ENCODE measurements at regions not wholly inside any gene's neighbourhood (a gene's known extent, or its start where the extent isn't known, plus 50 kb on each side); places are given as distances from the start of the nearest gene placed in this dataset.

DNA sequence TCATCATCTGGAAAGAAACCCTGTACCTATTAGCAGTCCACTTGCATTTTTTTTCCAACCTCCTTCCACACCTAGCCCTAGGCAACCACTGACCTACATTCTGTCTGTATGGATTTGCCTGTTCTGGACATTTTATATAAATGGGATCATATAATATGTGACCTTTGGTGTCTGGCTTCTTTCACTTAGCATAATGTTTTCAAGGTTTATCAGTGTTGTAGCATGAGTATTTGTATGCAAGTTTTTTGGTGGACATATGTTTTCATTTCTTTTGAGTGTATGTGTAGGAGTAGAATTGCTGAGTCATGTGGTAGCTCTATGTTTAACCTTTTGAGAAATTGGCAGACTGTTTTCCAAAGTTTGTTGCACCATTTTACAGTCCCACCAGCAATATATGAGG lies 198.6 kb downstream of the CEP135 start (continued):
- TF ChIP-seq ATF1 (CRISPR knock-in tag; IDR thresholded peaks at IDR 0.05) (no peak), JARID2 (CRISPR knock-in tag; IDR thresholded peaks at IDR 0.05; ENCODE audit: insufficient replicate concordance) (no peak), NFKBIZ (CRISPR knock-in tag; IDR thresholded peaks at IDR 0.05) (no peak), ZNF33A (CRISPR knock-in tag; IDR thresholded peaks at IDR 0.05; ENCODE audit: borderline replicate concordance) (no peak), ZBTB20 (CRISPR knock-in tag; IDR thresholded peaks at IDR 0.05; ENCODE audit: borderline replicate concordance, low read depth) (no peak), MAFK (conservative IDR thresholded peaks at IDR 0.05 in 1 of 2, IDR thresholded peaks at IDR 0.05 in 1 of 2; ENCODE audit: low read length in 2 of 2) (peak; percentile 84 to 85), ZNF44 (CRISPR knock-in tag; IDR thresholded peaks at IDR 0.05) (no peak)

DNA sequence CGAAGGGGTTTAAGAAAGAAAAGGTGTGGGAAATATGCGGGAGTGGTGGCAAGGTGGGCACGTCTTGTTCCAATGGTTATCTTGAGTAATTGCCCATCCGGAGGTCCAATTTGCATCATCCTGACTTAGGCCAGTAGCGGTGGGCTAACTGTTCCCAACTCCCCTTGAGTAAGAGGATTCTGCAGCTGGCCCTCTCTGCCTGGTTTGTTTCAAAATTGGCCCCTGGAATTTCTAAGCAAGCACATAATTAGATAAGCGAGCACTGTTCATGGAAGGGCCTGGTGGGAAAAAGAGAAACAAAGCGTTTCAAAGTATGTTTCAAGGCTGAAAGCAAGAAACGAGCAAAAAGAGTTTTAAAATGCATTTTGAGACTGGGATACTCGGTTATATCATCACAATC lies 198.2 kb downstream of the CEP135 start:
- 89% methylated on average over 9 of the region's 9 CpGs for WGBS (ENCODE audit: low lambda C conversion rate)
- Histone ChIP-seq H3K79me2 (ENCODE audit: insufficient read depth, low read length) (no peaks in the 10 kb centered on the region), H2AFZ (ENCODE audit: low read length) (no peak overlapping the region), H3K9ac (ENCODE audit: insufficient read depth, low read depth, low read length) (no peak overlapping the region), H3K4me2 (ENCODE audit: low read depth, low read length) (no peak overlapping the region), H3K4me3 (replicated peaks in 1 of 3; ENCODE audit: insufficient read depth in 1 of 3, low read depth in 2 of 3, low read length in 3 of 3) (no peak overlapping the region), H3K36me3 (replicated peaks in 1 of 2; ENCODE audit: control insufficient read depth in 1 of 2, insufficient read depth in 2 of 2, low read length in 2 of 2) (no peaks in the 10 kb centered on the region), H3K9me3 (ENCODE audit: low read length) (no peaks in the 10 kb centered on the region), H3K27me3 (ENCODE audit: control insufficient read depth in 1 of 2, insufficient read depth in 2 of 2, low read length in 2 of 2) (no peaks in the 10 kb centered on the region), H3K27ac (ENCODE audit: extremely low read length, insufficient read depth, low read length) (no peak overlapping the region), H4K20me1 (ENCODE audit: insufficient read depth, low read length) (no peaks in the 10 kb centered on the region), H3K4me1 (ENCODE audit: insufficient read depth, low read length) (no peaks in the 10 kb centered on the region)
- ChIA-PET POLR2A (no interaction called here), CTCF (ENCODE audit: low intra/inter-chr PET ratio, low total read pairs) (no interaction called here)
- FAIRE-seq (no peak), ATAC-seq (no peak), DNase-seq (ENCODE audit: low spot score) (no peak)
- BruUV-seq (replicated peaks), result no TSS peak
- TF ChIP-seq RFX3 (CRISPR knock-in tag; IDR thresholded peaks at IDR 0.05) (no peak), SMARCC2 (IDR thresholded peaks at IDR 0.05) (no peak)
- in situ Hi-C loops (cut with HindIII; ENCODE audit: extremely low pct_ligation_motif_present, low pct_unique_long_range_greater_than_20kb), result no loop called here
- intact Hi-C loops (cut with micrococcal nuclease; ENCODE audit: unreplicated experiment), result no loop called here

DNA sequence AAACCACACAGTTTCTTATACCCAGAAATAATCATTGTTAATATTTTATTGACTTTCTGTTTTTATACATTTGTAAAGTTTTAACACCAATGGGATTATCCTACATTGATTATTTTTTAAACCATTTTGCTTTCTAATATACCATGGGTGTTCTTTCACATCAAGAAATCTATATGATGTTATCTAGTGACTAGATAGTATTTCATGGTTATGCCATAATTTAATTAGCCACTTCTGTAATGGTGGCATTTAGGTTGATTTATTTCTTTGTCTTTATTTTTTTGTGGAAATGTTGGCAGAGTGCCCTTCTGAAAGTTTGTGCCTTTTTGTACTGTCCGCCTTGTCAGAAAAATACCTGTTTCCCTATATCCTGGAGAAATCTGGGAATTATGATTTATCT lies 193.3 kb downstream of the CEP135 start:
- H3K9ac ChIP-seq (ENCODE audit: insufficient read depth, low read depth, low read length), result no peak overlapping the region
- DNase-seq (ENCODE audit: low spot score) (no peak), FAIRE-seq (no peak), ATAC-seq (no peak)
- 97% methylated on average over 1 of the region's 1 CpG for WGBS (ENCODE audit: low lambda C conversion rate)
- POLR2A ChIA-PET, result no interaction called here
- intact Hi-C loops (cut with micrococcal nuclease; ENCODE audit: unreplicated experiment), result no loop called here
- no peaks in the 10 kb centered on the region for H3K9me3 ChIP-seq (ENCODE audit: low read length)
- no peaks in the 10 kb centered on the region for H4K20me1 ChIP-seq (ENCODE audit: insufficient read depth, low read length)
- no peak overlapping the region for H3K4me2 ChIP-seq (ENCODE audit: low read depth, low read length)
- H3K4me1 ChIP-seq (ENCODE audit: insufficient read depth, low read length), result no peaks in the 10 kb centered on the region
- no peaks in the 10 kb centered on the region for H3K27me3 ChIP-seq (ENCODE audit: control insufficient read depth in 1 of 2, insufficient read depth in 2 of 2, low read length in 2 of 2)
- CTCF ChIA-PET (ENCODE audit: low intra/inter-chr PET ratio, low total read pairs), result no interaction called here
- H2AFZ ChIP-seq (ENCODE audit: low read length), result no peak overlapping the region
- H3K4me3 ChIP-seq (replicated peaks in 1 of 3; ENCODE audit: insufficient read depth in 1 of 3, low read depth in 2 of 3, low read length in 3 of 3), result no peak overlapping the region
- in situ Hi-C loops (cut with HindIII; ENCODE audit: extremely low pct_ligation_motif_present, low pct_unique_long_range_greater_than_20kb), result no loop called here
- TF ChIP-seq HHEX (CRISPR knock-in tag; IDR thresholded peaks at IDR 0.05) (no peak), ZNF75D (CRISPR knock-in tag; IDR thresholded peaks at IDR 0.05; ENCODE audit: borderline replicate concordance) (no peak), MTF2 (CRISPR knock-in tag; IDR thresholded peaks at IDR 0.05; ENCODE audit: borderline replicate concordance) (no peak)
- no peaks in the 10 kb centered on the region for H3K36me3 ChIP-seq (replicated peaks in 1 of 2; ENCODE audit: control insufficient read depth in 1 of 2, insufficient read depth in 2 of 2, low read length in 2 of 2)
- BruUV-seq (replicated peaks), result no TSS peak
- H3K27ac ChIP-seq (ENCODE audit: extremely low read length, insufficient read depth, low read length), result no peak overlapping the region
- no peaks in the 10 kb centered on the region for H3K79me2 ChIP-seq (ENCODE audit: insufficient read depth, low read length)

Measured in HepG2 (cell line).